Astrocyte (in vitro differentiated cells and primary cell): ENCODE measurements at regions not wholly inside any gene's neighbourhood (a gene's known extent, or its start where the extent isn't known, plus 50 kb on each side); places are given as distances from the start of the nearest gene placed in this dataset.
A peak's percentile ranks its signal among the peaks of the same experiment; 100 is the strongest.
"Not testable (repeated sequence)": the region's sequence is repeated elsewhere in the genome, so short reads cannot be mapped to it uniquely, and the experiment has no call there.

ENCODE experiments used
- DNase-seq: peaks from one replicate; pipeline ENCODE4 v3.0.0-alpha.2; 2010; ENCODE audit warnings: low read depth
- FAIRE-seq: peaks from 2 replicates; lab custom pipeline; 2011; peaks lifted over from hg19 to GRCh38; lab: Jason Lieb, UNC
- H2AFZ ChIP-seq: 2 replicates; pipeline ENCODE4 v1.6.0; 2012; ENCODE audit warnings: low read depth, low read length, inconsistent platforms
- H3K27ac ChIP-seq: 2 replicates; pipeline ENCODE4 v1.5.1; 2011; ENCODE audit warnings: low read depth, low read length, inconsistent platforms
- H3K27me3 ChIP-seq: 2 replicates; pipeline ENCODE4 v1.6.0; 2011; ENCODE audit warnings: low read length, inconsistent platforms; ENCODE audit not compliant: insufficient read depth
- H3K36me3 ChIP-seq: 2 replicates; pipeline ENCODE4 v1.5.1; 2011; ENCODE audit warnings: low read length, inconsistent platforms; ENCODE audit not compliant: insufficient read depth
- H3K4me1 ChIP-seq: 2 replicates; pipeline ENCODE4 v1.5.1; 2011; ENCODE audit warnings: low read length, inconsistent platforms; ENCODE audit not compliant: insufficient read depth
- H3K4me2 ChIP-seq: 2 replicates; pipeline ENCODE4 v1.6.0; 2012; ENCODE audit warnings: low read length, inconsistent platforms
- H3K4me3 ChIP-seq: 2 replicates; pipeline ENCODE4 v1.5.1; 2011; ENCODE audit warnings: low read depth, mild to moderate bottlenecking, low read length, inconsistent platforms; ENCODE audit not compliant: insufficient read depth
- H3K79me2 ChIP-seq: 2 replicates; pipeline ENCODE4 v1.6.0; 2012; ENCODE audit warnings: mild to moderate bottlenecking, low read length, inconsistent platforms; ENCODE audit not compliant: insufficient read depth
- H3K9ac ChIP-seq: 2 replicates; pipeline ENCODE4 v1.6.0; 2012; ENCODE audit warnings: mild to moderate bottlenecking, low read length, inconsistent platforms
- H3K9me3 ChIP-seq: 2 replicates; pipeline ENCODE4 v1.5.1; 2012; ENCODE audit warnings: low read depth, mild to moderate bottlenecking, low read length, inconsistent platforms; ENCODE audit not compliant: insufficient read depth
- H4K20me1 ChIP-seq: 2 replicates; pipeline ENCODE4 v1.6.0; 2012; ENCODE audit warnings: low read length, inconsistent platforms; ENCODE audit not compliant: insufficient read depth
- H3K27ac Mint-ChIP-seq: one replicate; pipeline ENCODE4 v1.8.0; 2021; ENCODE audit warnings: mild to moderate bottlenecking, mixed read lengths; ENCODE audit not compliant: unreplicated experiment
- H3K27me3 Mint-ChIP-seq: one replicate; pipeline ENCODE4 v1.8.0; 2021; ENCODE audit warnings: low read depth, mixed read lengths; ENCODE audit not compliant: unreplicated experiment
- H3K36me3 Mint-ChIP-seq: one replicate; pipeline ENCODE4 v1.8.0; 2021; ENCODE audit warnings: low read depth, mixed read lengths; ENCODE audit not compliant: unreplicated experiment
- H3K4me1 Mint-ChIP-seq: one replicate; pipeline ENCODE4 v1.8.0; 2021; ENCODE audit warnings: low read depth, mixed read lengths; ENCODE audit not compliant: unreplicated experiment
- H3K4me3 Mint-ChIP-seq: one replicate; pipeline ENCODE4 v1.8.0; 2021; ENCODE audit warnings: mild to moderate bottlenecking, moderate library complexity, mixed read lengths; ENCODE audit not compliant: unreplicated experiment
- H3K9me3 Mint-ChIP-seq: one replicate; pipeline ENCODE4 v1.8.0; 2021; ENCODE audit warnings: mild to moderate bottlenecking, mixed read lengths; ENCODE audit not compliant: unreplicated experiment

- not testable (repeated sequence) for H2AFZ ChIP-seq, H3K9me3 ChIP-seq, H3K4me3 Mint-ChIP-seq, H3K9me3 Mint-ChIP-seq, H4K20me1 ChIP-seq, H3K9ac ChIP-seq, H3K27ac Mint-ChIP-seq, DNase-seq, H3K4me2 ChIP-seq, H3K4me1 ChIP-seq, H3K4me3 ChIP-seq, H3K27me3 ChIP-seq, FAIRE-seq, H3K36me3 ChIP-seq, H3K4me1 Mint-ChIP-seq, H3K79me2 ChIP-seq, H3K27me3 Mint-ChIP-seq, H3K36me3 Mint-ChIP-seq, H3K27ac ChIP-seq
Measured at GRCh38 chr7:76739538-76739937, 112.5 kb upstream of the POMZP3 start.

- H3K27ac Mint-ChIP-seq, H3K4me3 ChIP-seq, H3K36me3 ChIP-seq, DNase-seq, H3K27me3 Mint-ChIP-seq, H4K20me1 ChIP-seq, H3K9me3 Mint-ChIP-seq, H3K27ac ChIP-seq, H3K79me2 ChIP-seq, H3K4me1 ChIP-seq, H3K4me1 Mint-ChIP-seq, H3K9ac ChIP-seq, H3K4me3 Mint-ChIP-seq, H3K4me2 ChIP-seq, H3K27me3 ChIP-seq, H3K9me3 ChIP-seq, H2AFZ ChIP-seq, H3K36me3 Mint-ChIP-seq, FAIRE-seq: not testable (repeated sequence)
Measured at GRCh38 chr7:76736724-76737123, 109.6 kb upstream of the POMZP3 start.

- not testable (repeated sequence) for DNase-seq, H3K36me3 ChIP-seq, H3K79me2 ChIP-seq, H2AFZ ChIP-seq, H3K27ac Mint-ChIP-seq, H3K27me3 ChIP-seq, H3K9me3 ChIP-seq, H3K27me3 Mint-ChIP-seq, H4K20me1 ChIP-seq, H3K36me3 Mint-ChIP-seq, H3K9ac ChIP-seq, H3K4me3 ChIP-seq, H3K4me2 ChIP-seq, H3K4me3 Mint-ChIP-seq, H3K9me3 Mint-ChIP-seq, H3K4me1 Mint-ChIP-seq, H3K4me1 ChIP-seq, H3K27ac ChIP-seq
- peak; percentile 34 for FAIRE-seq
Measured at GRCh38 chr7:76736091-76736490, 109.0 kb upstream of the POMZP3 start.

- not testable (repeated sequence) for DNase-seq, H3K36me3 Mint-ChIP-seq, H3K4me1 ChIP-seq, H3K79me2 ChIP-seq, H3K9ac ChIP-seq, FAIRE-seq, H3K27ac ChIP-seq, H2AFZ ChIP-seq, H3K27me3 Mint-ChIP-seq, H3K27me3 ChIP-seq, H3K4me2 ChIP-seq, H3K4me3 ChIP-seq, H4K20me1 ChIP-seq, H3K27ac Mint-ChIP-seq, H3K4me3 Mint-ChIP-seq, H3K36me3 ChIP-seq, H3K9me3 Mint-ChIP-seq, H3K9me3 ChIP-seq, H3K4me1 Mint-ChIP-seq
Measured at GRCh38 chr7:76735668-76736067, 108.6 kb upstream of the POMZP3 start.

- H2AFZ ChIP-seq, H3K27ac ChIP-seq, H3K4me1 Mint-ChIP-seq, H3K36me3 Mint-ChIP-seq, H3K4me3 Mint-ChIP-seq, H3K27me3 Mint-ChIP-seq, H3K36me3 ChIP-seq, H3K27me3 ChIP-seq, H3K79me2 ChIP-seq, H3K4me1 ChIP-seq, FAIRE-seq, H3K27ac Mint-ChIP-seq, H3K4me3 ChIP-seq, DNase-seq, H3K4me2 ChIP-seq, H3K9me3 Mint-ChIP-seq, H3K9me3 ChIP-seq, H3K9ac ChIP-seq, H4K20me1 ChIP-seq: not testable (repeated sequence)
Measured at GRCh38 chr7:76728571-76728974, 101.5 kb upstream of the POMZP3 start.

GRCh38 chr7:76723928-76724327, 96.8 kb upstream of the POMZP3 start:
- H3K27me3 ChIP-seq, H3K79me2 ChIP-seq, FAIRE-seq, H3K4me2 ChIP-seq, H3K36me3 ChIP-seq, DNase-seq, H4K20me1 ChIP-seq, H3K27ac Mint-ChIP-seq, H3K4me1 Mint-ChIP-seq, H3K4me3 Mint-ChIP-seq, H3K9ac ChIP-seq, H3K27me3 Mint-ChIP-seq, H2AFZ ChIP-seq, H3K4me3 ChIP-seq, H3K9me3 ChIP-seq, H3K9me3 Mint-ChIP-seq, H3K27ac ChIP-seq, H3K4me1 ChIP-seq, H3K36me3 Mint-ChIP-seq: not testable (repeated sequence)
